ENCODE measurements at regions not wholly inside any gene's neighbourhood (a gene's known extent, or its start where the extent isn't known, plus 50 kb on each side); places are given as distances from the start of the nearest gene placed in this dataset.

- no peaks in the 10 kb centered on the region for H3K9me3 ChIP-seq
- TF ChIP-seq POLR2AphosphoS5 (IDR thresholded peaks at IDR 0.05) (no peak), CTCF (IDR thresholded peaks at IDR 0.05) (no peak), POLR2A (IDR thresholded peaks at IDR 0.05) (no peak), EP300 (IDR thresholded peaks at IDR 0.05; ENCODE audit: low read depth) (no peak)
- H3K27me3 ChIP-seq, result no peaks in the 10 kb centered on the region
- no peaks in the 10 kb centered on the region for H3K36me3 ChIP-seq
- no peak overlapping the region for H3K27ac ChIP-seq
- intact Hi-C loops (cut with DNase I; ENCODE audit: low total_unique reads) (no loop called here), in situ Hi-C loops (cut with MboI; ENCODE audit: low pct_ligation_motif_present in 1 of 4, low pct_unique_long_range_greater_than_20kb in 1 of 4, low sequenced_read_pairs in 3 of 4) (no loop called here)
- WGBS, 2 donors (ENCODE audit: low coverage in 1 of 2), result 73 to 91% methylated on average over 8 to 13 of the region's 13 CpGs
- no peak for DNase-seq
- H3K4me1 ChIP-seq, result no peaks in the 10 kb centered on the region
- H3K4me3 ChIP-seq, result no peak overlapping the region
Observed at GRCh38 chr10:4316161-4316810, 509.7 kb upstream of the AKR1E2 start.

GRCh38 chr10:4315551-4315950, 510.5 kb upstream of the AKR1E2 start:
- Histone ChIP-seq H3K27me3 (no peaks in the 10 kb centered on the region), H3K36me3 (no peaks in the 10 kb centered on the region), H3K27ac (no peak overlapping the region), H3K9me3 (no peaks in the 10 kb centered on the region), H3K4me3 (no peak overlapping the region), H3K4me1 (no peaks in the 10 kb centered on the region)
- in situ Hi-C loops (cut with MboI; ENCODE audit: low pct_ligation_motif_present in 1 of 4, low pct_unique_long_range_greater_than_20kb in 1 of 4, low sequenced_read_pairs in 3 of 4), result no loop called here
- 22 to 45% methylated on average over 4 of the region's 4 CpGs for WGBS, 2 donors (ENCODE audit: low coverage in 1 of 2)
- intact Hi-C loops (cut with DNase I; ENCODE audit: low total_unique reads), result no loop called here
- no peak for DNase-seq
- no peak for TF ChIP-seq POLR2AphosphoS5 (IDR thresholded peaks at IDR 0.05)
- TF ChIP-seq POLR2A (IDR thresholded peaks at IDR 0.05), result no peak
- no peak for TF ChIP-seq CTCF (IDR thresholded peaks at IDR 0.05)
- no peak for TF ChIP-seq EP300 (IDR thresholded peaks at IDR 0.05; ENCODE audit: low read depth)

GRCh38 chr10:4313051-4313450, 513.0 kb upstream of the AKR1E2 start:
- WGBS, 2 donors (ENCODE audit: low coverage in 1 of 2), result 72 to 76% methylated on average over 3 of the region's 3 CpGs
- Histone ChIP-seq H3K4me3 (no peak overlapping the region), H3K27ac (no peak overlapping the region), H3K36me3 (no peaks in the 10 kb centered on the region), H3K9me3 (no peaks in the 10 kb centered on the region), H3K4me1 (no peaks in the 10 kb centered on the region), H3K27me3 (no peaks in the 10 kb centered on the region)
- TF ChIP-seq EP300 (IDR thresholded peaks at IDR 0.05; ENCODE audit: low read depth), result no peak
- no peak for TF ChIP-seq POLR2AphosphoS5 (IDR thresholded peaks at IDR 0.05)
- no peak for TF ChIP-seq POLR2A (IDR thresholded peaks at IDR 0.05)
- TF ChIP-seq CTCF (IDR thresholded peaks at IDR 0.05), result no peak
- intact Hi-C loops (cut with DNase I; ENCODE audit: low total_unique reads), result no loop called here
- in situ Hi-C loops (cut with MboI; ENCODE audit: low pct_ligation_motif_present in 1 of 4, low pct_unique_long_range_greater_than_20kb in 1 of 4, low sequenced_read_pairs in 3 of 4), result no loop called here
- no peak for DNase-seq

- intact Hi-C loops (cut with DNase I; ENCODE audit: low total_unique reads), result no loop called here
- 80 to 86% methylated on average over 4 of the region's 4 CpGs for WGBS, 2 donors (ENCODE audit: low coverage in 1 of 2)
- Histone ChIP-seq H3K27ac (no peak overlapping the region), H3K4me3 (no peak overlapping the region), H3K27me3 (no peaks in the 10 kb centered on the region), H3K4me1 (no peaks in the 10 kb centered on the region), H3K36me3 (no peaks in the 10 kb centered on the region), H3K9me3 (no peaks in the 10 kb centered on the region)
- TF ChIP-seq CTCF (IDR thresholded peaks at IDR 0.05) (no peak), EP300 (IDR thresholded peaks at IDR 0.05; ENCODE audit: low read depth) (no peak), POLR2AphosphoS5 (IDR thresholded peaks at IDR 0.05) (no peak), POLR2A (IDR thresholded peaks at IDR 0.05) (no peak)
- in situ Hi-C loops (cut with MboI; ENCODE audit: low pct_ligation_motif_present in 1 of 4, low pct_unique_long_range_greater_than_20kb in 1 of 4, low sequenced_read_pairs in 3 of 4), result no loop called here
- DNase-seq, result no peak
Observed at GRCh38 chr10:4312051-4312835, 513.8 kb upstream of the AKR1E2 start.
